ENCODE measurements at regions not wholly inside any gene's neighbourhood (a gene's known extent, or its start where the extent isn't known, plus 50 kb on each side); places are given as distances from the start of the nearest gene placed in this dataset.

GRCh38 chr4:31059753-31060522 lies 339.8 kb downstream of the PCDH7 start:
- TF ChIP-seq EP300 (IDR thresholded peaks at IDR 0.05; ENCODE audit: borderline replicate concordance) = no peak
- no peak for TF ChIP-seq REST (IDR thresholded peaks at IDR 0.05; ENCODE audit: low read depth)
- TF ChIP-seq TCF12 (IDR thresholded peaks at IDR 0.05; ENCODE audit: low read depth) = no peak
- no peak for TF ChIP-seq MAX (IDR thresholded peaks at IDR 0.05)
